HL-60 (cell line): ENCODE measurements at regions not wholly inside any gene's neighbourhood (a gene's known extent, or its start where the extent isn't known, plus 50 kb on each side); places are given as distances from the start of the nearest gene placed in this dataset.

Experiments used
- POLR2AphosphoS5 ChIP-seq: IDR thresholded peaks from 2 replicates; pipeline ENCODE4 v1.6.1; 2012; ENCODE audit warnings: low read depth
- SPI1 ChIP-seq: IDR thresholded peaks from 2 replicates; pipeline ENCODE4 v1.6.1; 2012; ENCODE audit warnings: low read depth, mild to moderate bottlenecking, borderline replicate concordance

- TF ChIP-seq POLR2AphosphoS5 (no peak), SPI1 (no peak)
Measured at GRCh38 chr10:43965918-43966570, 317.4 kb upstream of the ZNF32 start.
